ENCODE measurements at regions not wholly inside any gene's neighbourhood (a gene's known extent, or its start where the extent isn't known, plus 50 kb on each side); places are given as distances from the start of the nearest gene placed in this dataset.
"Not testable (repeated sequence)": the region's sequence is repeated elsewhere in the genome, so short reads cannot be mapped to it uniquely, and the experiment has no call there.

- DNase-seq (ENCODE audit: low read depth in 2 of 3, low spot score in 2 of 3), result no peak
These were observed 120.6 kb downstream of the TMEM167A start for GRCh38 chr5:82956600-82956999.

- no peak for DNase-seq (ENCODE audit: low read depth in 2 of 3, low spot score in 2 of 3)
These were observed 124.9 kb downstream of the TMEM167A start for GRCh38 chr5:82952326-82952725.

GRCh38 chr5:82944267-82944666 is 132.9 kb downstream of the TMEM167A start:
- DNase-seq (ENCODE audit: low read depth in 2 of 3, low spot score in 2 of 3), result not testable (repeated sequence)

- DNase-seq (ENCODE audit: low read depth in 2 of 3, low spot score in 2 of 3), result no peak
These were observed 134.9 kb downstream of the TMEM167A start for GRCh38 chr5:82942083-82942881.

- DNase-seq (ENCODE audit: low read depth in 2 of 3, low spot score in 2 of 3), result no peak
These were observed 138.1 kb downstream of the TMEM167A start for GRCh38 chr5:82938901-82939725.

- not testable (repeated sequence) for DNase-seq (ENCODE audit: low read depth in 2 of 3, low spot score in 2 of 3)
These were observed 144.5 kb downstream of the TMEM167A start for GRCh38 chr5:82932473-82933220.

- no peak for DNase-seq (ENCODE audit: low read depth in 2 of 3, low spot score in 2 of 3)
These were observed 146.1 kb downstream of the TMEM167A start for GRCh38 chr5:82931110-82931509.

- DNase-seq (ENCODE audit: low read depth in 2 of 3, low spot score in 2 of 3), result no peak
These were observed 152.2 kb downstream of the TMEM167A start for GRCh38 chr5:82925061-82925411.

- DNase-seq (ENCODE audit: low read depth in 2 of 3, low spot score in 2 of 3), result no peak
These were observed 152.8 kb downstream of the TMEM167A start for GRCh38 chr5:82924226-82925060.

GRCh38 chr5:82922086-82922734 is 155.0 kb downstream of the TMEM167A start:
- DNase-seq (ENCODE audit: low read depth in 2 of 3, low spot score in 2 of 3), result no peak

GRCh38 chr5:82918311-82919031 is 158.7 kb downstream of the TMEM167A start:
- DNase-seq (ENCODE audit: low read depth in 2 of 3, low spot score in 2 of 3), result no peak

- no peak for DNase-seq (ENCODE audit: low read depth in 2 of 3, low spot score in 2 of 3)
These were observed 159.6 kb downstream of the TMEM167A start for GRCh38 chr5:82917584-82917983.

- DNase-seq (ENCODE audit: low read depth in 2 of 3, low spot score in 2 of 3), result no peak
These were observed 163.2 kb downstream of the TMEM167A start for GRCh38 chr5:82913971-82914370.

- no peak for DNase-seq (ENCODE audit: low read depth in 2 of 3, low spot score in 2 of 3)
These were observed 164.7 kb downstream of the TMEM167A start for GRCh38 chr5:82912462-82912861.

GRCh38 chr5:82911910-82912309 is 165.3 kb downstream of the TMEM167A start:
- DNase-seq (ENCODE audit: low read depth in 2 of 3, low spot score in 2 of 3), result no peak

- no peak for DNase-seq (ENCODE audit: low read depth in 2 of 3, low spot score in 2 of 3)
These were observed 166.3 kb downstream of the TMEM167A start for GRCh38 chr5:82910905-82911304.

GRCh38 chr5:82910491-82910890 is 166.7 kb downstream of the TMEM167A start:
- no peak for DNase-seq (ENCODE audit: low read depth in 2 of 3, low spot score in 2 of 3)

- DNase-seq (ENCODE audit: low read depth in 2 of 3, low spot score in 2 of 3), result no peak
These were observed 167.4 kb downstream of the TMEM167A start for GRCh38 chr5:82909771-82910170.

GRCh38 chr5:82905986-82906385 is 171.2 kb downstream of the TMEM167A start:
- no peak for DNase-seq (ENCODE audit: low read depth in 2 of 3, low spot score in 2 of 3)

Measured in activated CD8-positive, alpha-beta memory T cell treated with anti-CD3 and anti-CD28 coated beads for 48 hours (primary cell).